ENCODE measurements at regions not wholly inside any gene's neighbourhood (a gene's known extent, or its start where the extent isn't known, plus 50 kb on each side); places are given as distances from the start of the nearest gene placed in this dataset.

GRCh38 chr22:48636746-48637145 is 1190.9 kb downstream of the BRD1 start:
- no peak for TF ChIP-seq CTCF (IDR thresholded peaks at IDR 0.05)
- TF ChIP-seq EZH2 (IDR thresholded peaks at IDR 0.05; ENCODE audit: borderline replicate concordance, insufficient read depth, low read depth, low read length, poor library complexity, severe bottlenecking): no peak
